B cell (primary cell): ENCODE measurements at regions not wholly inside any gene's neighbourhood (a gene's known extent, or its start where the extent isn't known, plus 50 kb on each side); places are given as distances from the start of the nearest gene placed in this dataset.
"Not testable (repeated sequence)": the region's sequence is repeated elsewhere in the genome, so short reads cannot be mapped to it uniquely, and the experiment has no call there.

Source experiments
- ATAC-seq: fragments of 200-7000 bp; cut with Tn5 transposase; one replicate; pipeline ENCODE4 v1.10.0; 2021; ENCODE audit warnings: low read depth, mild to moderate bottlenecking, moderate number of reproducible peaks, moderate library complexity
- CTCF ChIA-PET: fragments of 350-600 bp; sonication (Branson Sonifier 250); formaldehyde crosslinking; loops from one replicate; lab custom pipeline; 2021; ENCODE audit warnings: antibody characterized with exemption, inconsistent platforms; lab: Charles Lee
- POLR2A ChIA-PET: fragments of 350-600 bp; sonication (Branson Sonifier 250); formaldehyde crosslinking; loops from one replicate; lab custom pipeline; 2021; ENCODE audit warnings: antibody characterized with exemption; lab: Charles Lee
- DNase-seq: peaks from one replicate; pipeline ENCODE4 v3.0.0; 2013
- H2AFZ ChIP-seq: 2 replicates; pipeline ENCODE4 v1.6.1; 2012; ENCODE audit warnings: mild to moderate bottlenecking, low read depth, low read length; ENCODE audit not compliant: insufficient read depth, poor library complexity, severe bottlenecking
- H3K27ac ChIP-seq, 2 donors: 1 replicate in 1 of 2; 2 replicates in 1 of 2; pipeline ENCODE4 v1.5.1; 2012 to 2013; ENCODE audit warnings: low read length in 2 of 2, mild to moderate bottlenecking in 2 of 2, moderate library complexity in 1 of 2
- H3K27me3 ChIP-seq, 4 experiments: fragments of 200-600 bp in 1 of 4; sonication (generic) in 1 of 4; replicated peaks in 1 of 4; 1 replicate in 2 of 4; 2 replicates in 2 of 4; pipeline versions ENCODE4 v1.6.1 to v1.7.0; 2013 to 2016; ENCODE audit warnings: low read length in 3 of 4, mild to moderate bottlenecking in 2 of 4, mixed read lengths in 1 of 4, moderate library complexity in 1 of 4; ENCODE audit not compliant: insufficient read depth in 4 of 4, control insufficient read depth in 3 of 4; ENCODE audit errors: control extremely low read depth in 1 of 4
- H3K36me3 ChIP-seq, 2 experiments: replicated peaks in 1 of 2; 1 replicate in 1 of 2; 2 replicates in 1 of 2; pipeline versions ENCODE4 v1.6.1 to v1.7.1; 2013; ENCODE audit warnings: low read length in 1 of 2; ENCODE audit not compliant: insufficient read depth in 2 of 2, control insufficient read depth in 1 of 2; ENCODE audit errors: control extremely low read depth in 1 of 2, extremely low read depth in 1 of 2
- H3K4me1 ChIP-seq, 2 donors: fragments of 200-600 bp in 1 of 2; sonication (generic) in 1 of 2; 1 replicate in 1 of 2; 2 replicates in 1 of 2; pipeline versions ENCODE4 v1.5.1 to v1.6.1; 2013 to 2017; ENCODE audit warnings: low read length in 2 of 2; ENCODE audit not compliant: control insufficient read depth in 2 of 2, insufficient read depth in 2 of 2
- H3K4me2 ChIP-seq: replicated peaks from 2 replicates; pipeline ENCODE3; 2012; ENCODE audit warnings: mild to moderate bottlenecking, low read depth, low read length; ENCODE audit not compliant: poor library complexity, severe bottlenecking
- H3K4me3 ChIP-seq, 5 experiments: fragments of 200-600 bp in 1 of 5; sonication (generic) in 1 of 5; 1 replicate in 3 of 5; 2 replicates in 2 of 5; pipeline versions ENCODE4 v1.5.1 to v1.7.0; 2011 to 2016; ENCODE audit warnings: low read length in 4 of 5, mild to moderate bottlenecking in 4 of 5, low read depth in 2 of 5, control low read depth in 1 of 5, moderate library complexity in 1 of 5; ENCODE audit not compliant: insufficient read depth in 1 of 5; ENCODE audit errors: control extremely low read depth in 1 of 5, extremely low read depth in 1 of 5
- H3K79me2 ChIP-seq: fragments of 200-600 bp; sonication (generic); one replicate; pipeline ENCODE4 v1.6.0; 2016; ENCODE audit warnings: low read length; ENCODE audit not compliant: control insufficient read depth, insufficient read depth
- H3K9ac ChIP-seq: fragments of 200-600 bp; sonication (generic); 2 replicates; pipeline ENCODE4 v1.6.1; 2017; ENCODE audit warnings: mild to moderate bottlenecking, low read length, moderate library complexity
- H3K9me3 ChIP-seq, 3 donors: one replicate each; pipeline versions ENCODE4 v1.6.1 to v1.7.1; 2013; ENCODE audit warnings: low read length in 2 of 3; ENCODE audit not compliant: control insufficient read depth in 2 of 3, insufficient read depth in 1 of 3; ENCODE audit errors: control extremely low read depth in 1 of 3
- H4K20me1 ChIP-seq: 2 replicates; pipeline ENCODE4 v1.6.0; 2012; ENCODE audit warnings: mild to moderate bottlenecking, low read length; ENCODE audit not compliant: insufficient read depth, control insufficient read depth, poor library complexity, severe bottlenecking
- H3K27ac Mint-ChIP-seq: one replicate; pipeline ENCODE4 v1.8.0; 2021; ENCODE audit warnings: mixed read lengths
- H3K27me3 Mint-ChIP-seq: one replicate; pipeline ENCODE4 v1.8.0; 2021; ENCODE audit warnings: mixed read lengths
- H3K4me1 Mint-ChIP-seq: one replicate; pipeline ENCODE4 v1.8.0; 2021; ENCODE audit warnings: mixed read lengths
- H3K4me3 Mint-ChIP-seq: one replicate; pipeline ENCODE4 v1.8.0; 2021; ENCODE audit warnings: mixed read lengths
- H3K9me3 Mint-ChIP-seq: one replicate; pipeline ENCODE4 v1.8.0; 2022; ENCODE audit warnings: mixed read lengths; ENCODE audit not compliant: insufficient read depth
- EZH2 ChIP-seq: IDR thresholded peaks from 2 replicates; pipeline ENCODE4 v1.6.1; 2012; ENCODE audit warnings: borderline replicate concordance, low read depth, mild to moderate bottlenecking, moderate library complexity, low read length; ENCODE audit not compliant: insufficient read depth, poor library complexity, severe bottlenecking
- WGBS: methylation state at CpG from one replicate; pipeline ENCODE4 v1.1.5; 2013; ENCODE audit warnings: missing lambda C conversion rate; ENCODE audit not compliant: insufficient coverage; 5-methylcytosine and 5-hydroxymethylcytosine counted together
- intact Hi-C: fragments of 100-400 bp; cut with micrococcal nuclease; formaldehyde crosslinking; loops from one replicate; pipeline ENCODE4 v1.10.0; 2022

GRCh38 chr13:68892596-68892995 lies 1215.0 kb upstream of the ATXN8OS start:
- H3K79me2 ChIP-seq, H3K9me3 Mint-ChIP-seq, H3K4me1 ChIP-seq, H3K27ac ChIP-seq, H3K27me3 Mint-ChIP-seq, DNase-seq, H4K20me1 ChIP-seq, H3K9me3 ChIP-seq, ATAC-seq, H2AFZ ChIP-seq, H3K4me2 ChIP-seq, H3K4me3 Mint-ChIP-seq, CTCF ChIA-PET, POLR2A ChIA-PET, H3K9ac ChIP-seq, H3K4me3 ChIP-seq, H3K36me3 ChIP-seq, intact Hi-C loops, H3K4me1 Mint-ChIP-seq, H3K27ac Mint-ChIP-seq, H3K27me3 ChIP-seq: not testable (repeated sequence)
- no CpG with 5 or more reads among the region's 3 CpGs for WGBS

- H3K27ac Mint-ChIP-seq, H3K4me3 Mint-ChIP-seq, POLR2A ChIA-PET, H2AFZ ChIP-seq, H4K20me1 ChIP-seq, H3K27ac ChIP-seq, H3K9ac ChIP-seq, H3K4me1 ChIP-seq, H3K4me2 ChIP-seq, H3K9me3 ChIP-seq, CTCF ChIA-PET, DNase-seq, H3K4me1 Mint-ChIP-seq, H3K36me3 ChIP-seq, H3K79me2 ChIP-seq, H3K4me3 ChIP-seq, intact Hi-C loops, H3K27me3 Mint-ChIP-seq, ATAC-seq, H3K27me3 ChIP-seq, H3K9me3 Mint-ChIP-seq: not testable (repeated sequence)
- 89% methylated on average over 7 of the region's 7 CpGs for WGBS
Observed at GRCh38 chr13:68890101-68890500, 1217.5 kb upstream of the ATXN8OS start.

DNA sequence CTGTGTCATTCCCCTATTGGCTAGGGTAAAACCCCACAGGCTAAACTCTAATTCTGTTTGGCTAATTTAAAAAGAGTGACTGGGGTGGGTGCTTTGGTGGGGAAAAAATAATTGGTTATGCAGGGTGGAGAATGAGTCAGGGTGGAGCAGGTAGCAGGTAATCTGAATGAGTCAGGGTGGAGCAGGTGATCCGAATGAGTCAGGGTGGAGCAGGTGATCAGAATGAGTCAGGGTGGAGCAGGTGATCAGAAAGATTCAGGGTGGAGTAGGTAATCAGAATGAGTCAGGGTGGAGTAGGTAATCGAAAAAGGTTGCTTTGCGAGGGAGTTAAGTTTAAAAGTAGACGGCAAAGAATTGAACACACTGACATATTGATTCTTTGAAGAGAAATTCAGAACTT lies 1218.8 kb upstream of the ATXN8OS start:
- Histone ChIP-seq H3K27ac (no peak overlapping the region), H3K4me3 (no peak overlapping the region), H4K20me1 (no peaks in the 10 kb centered on the region), H3K9ac (no peak overlapping the region), H3K27me3 (no peaks in the 10 kb centered on the region), H3K9me3 (peaks cover 0 to 5% (median 0%) of the 10 kb centered on the region in 3 donors), H3K36me3 (no peaks in the 10 kb centered on the region), H3K4me1 (no peaks in the 10 kb centered on the region), H2AFZ (no peak overlapping the region), H3K79me2 (no peaks in the 10 kb centered on the region), H3K4me2 (no peak overlapping the region)
- CTCF ChIA-PET = no interaction called here
- H3K4me1 Mint-ChIP-seq = no peaks in the 10 kb centered on the region
- WGBS = 92% methylated on average over 1 of the region's 4 CpGs
- no peak for DNase-seq
- no peaks in the 10 kb centered on the region for H3K9me3 Mint-ChIP-seq
- no peak overlapping the region for H3K4me3 Mint-ChIP-seq
- TF ChIP-seq EZH2 = no peak
- no peak overlapping the region for H3K27ac Mint-ChIP-seq
- intact Hi-C loops = no loop called here
- no peaks in the 10 kb centered on the region for H3K27me3 Mint-ChIP-seq
- ATAC-seq = no peak
- POLR2A ChIA-PET = no interaction called here
